Ishikawa (cell line): ENCODE measurements at regions not wholly inside any gene's neighbourhood (a gene's known extent, or its start where the extent isn't known, plus 50 kb on each side); places are given as distances from the start of the nearest gene placed in this dataset.

Experiments used
- CEBPB ChIP-seq: IDR thresholded peaks from 2 replicates; pipeline ENCODE4 v1.6.1; 2012
- CREB1 ChIP-seq: IDR thresholded peaks from 2 replicates; pipeline ENCODE4 v1.6.1; 2012; ENCODE audit warnings: low read depth
- EGR1 ChIP-seq: IDR thresholded peaks from 2 replicates; pipeline ENCODE4 v1.6.1; 2012
- EP300 ChIP-seq: IDR thresholded peaks from 2 replicates; pipeline ENCODE4 v1.6.1; 2012; ENCODE audit warnings: borderline replicate concordance
- FOXM1 ChIP-seq: IDR thresholded peaks from 2 replicates; pipeline ENCODE4 v1.6.1; 2012; ENCODE audit warnings: low read depth, borderline replicate concordance
- NFIC ChIP-seq: IDR thresholded peaks from 2 replicates; pipeline ENCODE4 v1.6.1; 2012
- RAD21 ChIP-seq: IDR thresholded peaks from 2 replicates; pipeline ENCODE4 v1.6.1; 2012; ENCODE audit warnings: low read depth
- TAF1 ChIP-seq: IDR thresholded peaks from 2 replicates; pipeline ENCODE4 v1.6.1; 2012; ENCODE audit warnings: low read depth, mild to moderate bottlenecking
- TCF12 ChIP-seq: IDR thresholded peaks from 2 replicates; pipeline ENCODE4 v1.6.1; 2012; ENCODE audit warnings: low read depth
- TEAD4 ChIP-seq: IDR thresholded peaks from 2 replicates; pipeline ENCODE4 v1.6.1; 2012
- YY1 ChIP-seq: IDR thresholded peaks from 2 replicates; pipeline ENCODE4 v1.6.1; 2012; ENCODE audit warnings: low read depth
- ZBTB7A ChIP-seq: IDR thresholded peaks from 2 replicates; pipeline ENCODE4 v1.6.1; 2012; ENCODE audit warnings: low read depth
- TF ChIP-seq, protein P1 (sequence below): IDR thresholded peaks from 2 replicates; pipeline ENCODE4 v1.6.1; 2012; ENCODE audit warnings: low read depth, mild to moderate bottlenecking
- TF ChIP-seq, protein P2 (sequence below): IDR thresholded peaks from 2 replicates; pipeline ENCODE4 v1.6.1; 2012
- TF ChIP-seq, protein P3 (sequence below): IDR thresholded peaks from 2 replicates; pipeline ENCODE4 v1.6.1; 2012

DNA sequence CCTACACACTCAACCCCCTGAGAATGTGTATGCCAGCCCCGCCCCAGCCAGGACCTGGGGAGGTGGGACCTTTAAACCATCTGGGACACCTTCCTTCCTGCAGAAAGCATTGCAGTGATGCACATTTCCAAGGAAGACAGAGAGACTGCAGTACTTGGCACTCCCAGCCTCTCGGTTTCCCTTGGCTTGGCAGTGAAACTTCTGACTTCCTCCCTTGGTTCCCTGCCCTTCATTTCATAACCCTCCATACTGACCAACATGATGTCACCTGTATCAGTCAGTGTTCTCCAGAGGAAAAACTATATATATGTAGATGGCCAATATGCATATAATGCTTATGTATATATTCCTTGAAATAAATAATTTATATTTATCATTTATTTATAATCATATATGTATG, 103.2 kb downstream of the SST start:
- TF ChIP-seq CREB1 (no peak), NFIC (no peak), YY1 (no peak), EP300 (no peak), RAD21 (no peak), ZBTB7A (no peak), TEAD4 (no peak)
- TF ChIP-seq, protein P1, sequence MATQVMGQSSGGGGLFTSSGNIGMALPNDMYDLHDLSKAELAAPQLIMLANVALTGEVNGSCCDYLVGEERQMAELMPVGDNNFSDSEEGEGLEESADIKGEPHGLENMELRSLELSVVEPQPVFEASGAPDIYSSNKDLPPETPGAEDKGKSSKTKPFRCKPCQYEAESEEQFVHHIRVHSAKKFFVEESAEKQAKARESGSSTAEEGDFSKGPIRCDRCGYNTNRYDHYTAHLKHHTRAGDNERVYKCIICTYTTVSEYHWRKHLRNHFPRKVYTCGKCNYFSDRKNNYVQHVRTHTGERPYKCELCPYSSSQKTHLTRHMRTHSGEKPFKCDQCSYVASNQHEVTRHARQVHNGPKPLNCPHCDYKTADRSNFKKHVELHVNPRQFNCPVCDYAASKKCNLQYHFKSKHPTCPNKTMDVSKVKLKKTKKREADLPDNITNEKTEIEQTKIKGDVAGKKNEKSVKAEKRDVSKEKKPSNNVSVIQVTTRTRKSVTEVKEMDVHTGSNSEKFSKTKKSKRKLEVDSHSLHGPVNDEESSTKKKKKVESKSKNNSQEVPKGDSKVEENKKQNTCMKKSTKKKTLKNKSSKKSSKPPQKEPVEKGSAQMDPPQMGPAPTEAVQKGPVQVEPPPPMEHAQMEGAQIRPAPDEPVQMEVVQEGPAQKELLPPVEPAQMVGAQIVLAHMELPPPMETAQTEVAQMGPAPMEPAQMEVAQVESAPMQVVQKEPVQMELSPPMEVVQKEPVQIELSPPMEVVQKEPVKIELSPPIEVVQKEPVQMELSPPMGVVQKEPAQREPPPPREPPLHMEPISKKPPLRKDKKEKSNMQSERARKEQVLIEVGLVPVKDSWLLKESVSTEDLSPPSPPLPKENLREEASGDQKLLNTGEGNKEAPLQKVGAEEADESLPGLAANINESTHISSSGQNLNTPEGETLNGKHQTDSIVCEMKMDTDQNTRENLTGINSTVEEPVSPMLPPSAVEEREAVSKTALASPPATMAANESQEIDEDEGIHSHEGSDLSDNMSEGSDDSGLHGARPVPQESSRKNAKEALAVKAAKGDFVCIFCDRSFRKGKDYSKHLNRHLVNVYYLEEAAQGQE = no peak

DNA sequence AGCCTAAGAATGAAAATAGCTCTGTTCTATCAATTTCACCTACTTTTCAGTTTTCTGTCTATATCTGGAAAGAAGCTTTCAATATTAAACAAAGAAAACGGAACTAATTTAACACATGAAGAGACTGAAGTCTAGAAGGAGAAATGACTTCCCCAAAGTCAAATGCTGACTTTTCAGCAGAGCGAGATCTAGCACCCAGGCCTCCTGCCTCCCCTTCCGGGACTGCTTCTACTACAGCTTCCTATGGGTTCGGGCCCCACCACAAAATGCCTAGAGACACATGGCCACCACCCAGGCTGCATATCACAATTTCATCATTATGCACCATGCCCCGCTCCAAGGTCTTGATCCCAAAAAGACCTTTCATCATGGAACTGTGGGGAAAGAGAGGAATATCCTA, 104.5 kb downstream of the SST start:
- no peak for TF ChIP-seq YY1

DNA sequence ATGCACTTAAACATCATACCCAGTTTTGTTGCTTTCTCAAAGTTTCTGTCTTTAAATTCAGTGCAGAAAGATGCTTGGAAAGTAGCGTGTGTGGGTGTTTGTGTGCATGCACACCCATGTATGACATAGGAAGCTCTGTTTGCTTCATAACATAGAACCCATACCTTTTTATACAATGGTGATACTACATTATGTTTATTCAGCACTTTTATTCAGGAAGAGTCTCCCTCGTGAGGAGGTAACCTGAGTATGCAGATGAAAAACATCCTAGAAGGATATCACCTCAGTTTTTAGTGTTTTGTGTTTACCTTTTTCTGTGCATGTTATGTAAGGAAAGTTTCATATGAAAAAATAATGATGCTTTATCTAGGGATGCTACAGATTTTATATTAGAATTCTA, 111.2 kb downstream of the SST start:
- TF ChIP-seq TAF1 (no peak), ZBTB7A (no peak), NFIC (no peak), RAD21 (no peak), EP300 (no peak), EGR1 (no peak), YY1 (no peak)
- TF ChIP-seq, protein P1 = no peak
- TF ChIP-seq, protein P2, sequence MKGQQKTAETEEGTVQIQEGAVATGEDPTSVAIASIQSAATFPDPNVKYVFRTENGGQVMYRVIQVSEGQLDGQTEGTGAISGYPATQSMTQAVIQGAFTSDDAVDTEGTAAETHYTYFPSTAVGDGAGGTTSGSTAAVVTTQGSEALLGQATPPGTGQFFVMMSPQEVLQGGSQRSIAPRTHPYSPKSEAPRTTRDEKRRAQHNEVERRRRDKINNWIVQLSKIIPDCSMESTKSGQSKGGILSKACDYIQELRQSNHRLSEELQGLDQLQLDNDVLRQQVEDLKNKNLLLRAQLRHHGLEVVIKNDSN = no peak
- TF ChIP-seq, protein P3, sequence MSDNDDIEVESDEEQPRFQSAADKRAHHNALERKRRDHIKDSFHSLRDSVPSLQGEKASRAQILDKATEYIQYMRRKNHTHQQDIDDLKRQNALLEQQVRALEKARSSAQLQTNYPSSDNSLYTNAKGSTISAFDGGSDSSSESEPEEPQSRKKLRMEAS = no peak

DNA sequence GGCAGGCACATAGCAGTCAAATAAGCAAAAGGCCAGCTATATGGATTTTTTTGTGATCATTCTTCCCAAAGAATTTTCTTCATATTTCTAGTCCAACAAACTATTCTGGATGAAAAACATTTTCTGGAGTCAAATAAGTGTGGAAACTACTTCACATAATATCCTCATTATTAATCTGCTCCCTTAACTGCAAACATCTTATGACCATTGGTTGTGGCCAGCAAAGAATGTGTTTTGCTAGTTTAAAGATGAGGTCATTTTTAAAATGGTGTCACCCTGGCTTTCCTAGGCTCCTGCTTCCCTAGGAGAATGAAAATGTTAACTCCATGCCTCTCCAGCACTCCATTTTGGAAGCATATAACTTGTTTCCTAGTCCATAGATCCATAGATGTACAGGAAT, 118.8 kb downstream of the SST start:
- no peak for TF ChIP-seq CREB1
- TF ChIP-seq ZBTB7A = no peak
- no peak for TF ChIP-seq CEBPB

DNA sequence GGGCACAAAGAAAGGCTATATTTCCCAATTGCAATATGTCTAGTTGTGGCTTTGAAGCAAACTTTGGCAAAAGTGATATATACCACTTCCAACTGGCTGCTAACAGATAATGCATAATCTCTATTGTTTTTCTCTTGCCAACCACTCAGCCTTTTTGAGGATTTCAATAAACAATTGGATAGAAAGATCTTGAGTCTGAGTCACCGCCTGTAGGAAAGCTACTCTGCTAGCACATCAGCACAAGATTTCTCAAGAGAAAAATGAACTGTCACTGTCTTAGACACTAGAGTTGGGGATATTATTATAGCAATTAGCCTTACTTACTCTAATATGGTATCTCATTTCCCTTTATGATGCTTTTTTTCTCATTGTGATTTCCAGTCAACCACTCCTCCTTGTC, 119.7 kb downstream of the SST start:
- TF ChIP-seq EGR1 (no peak), RAD21 (no peak), TCF12 (no peak), ZBTB7A (no peak), NFIC (no peak), CREB1 (no peak), TEAD4 (no peak)
- TF ChIP-seq, protein P2 = no peak

DNA sequence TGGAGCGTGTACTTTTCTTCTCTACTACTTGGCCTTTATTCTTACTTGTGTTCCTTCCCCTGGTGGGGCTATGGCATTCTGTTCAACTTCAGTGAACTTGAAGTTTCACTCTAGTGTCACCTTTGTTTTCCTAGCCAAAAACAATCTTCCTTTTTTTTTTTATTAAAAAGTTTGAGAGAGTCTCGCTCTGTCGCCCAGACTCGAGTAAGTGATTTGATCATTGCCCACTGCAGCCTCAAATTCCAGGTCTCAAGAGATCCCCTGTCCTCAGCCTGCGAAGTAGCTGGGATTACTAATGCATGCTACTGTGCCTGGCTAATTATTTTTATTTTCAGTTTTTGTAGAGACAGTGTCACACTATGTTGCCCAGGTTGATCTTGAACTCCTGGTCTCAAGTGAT, 124.8 kb downstream of the SST start:
- TF ChIP-seq TEAD4 = no peak
- no peak for TF ChIP-seq TAF1
- TF ChIP-seq ZBTB7A = no peak
- TF ChIP-seq FOXM1 = no peak
- TF ChIP-seq RAD21 = no peak
- TF ChIP-seq, protein P1 = no peak
- TF ChIP-seq NFIC = no peak
- TF ChIP-seq EP300 = no peak
- TF ChIP-seq, protein P2 = no peak
- no peak for TF ChIP-seq CEBPB
- TF ChIP-seq EGR1 = no peak
- no peak for TF ChIP-seq TCF12
- TF ChIP-seq CREB1 = no peak
- no peak for TF ChIP-seq YY1
- TF ChIP-seq, protein P3 = no peak
